Mucosa of rectum (tissue), 2 donors: ENCODE measurements at regions not wholly inside any gene's neighbourhood (a gene's known extent, or its start where the extent isn't known, plus 50 kb on each side); places are given as distances from the start of the nearest gene placed in this dataset.

Experiments used
- H3K27ac ChIP-seq, 2 donors: one replicate each; pipeline ENCODE4 v1.7.0; 2013; ENCODE audit warnings: inconsistent platforms in 2 of 2, low read depth in 2 of 2, low read length in 2 of 2
- H3K27me3 ChIP-seq, 2 donors: one replicate each; pipeline ENCODE4 v1.7.0; 2013; ENCODE audit warnings: low read length in 2 of 2; ENCODE audit not compliant: control insufficient read depth in 2 of 2, insufficient read depth in 2 of 2
- H3K36me3 ChIP-seq, 2 donors: one replicate each; pipeline ENCODE4 v1.7.0; 2013; ENCODE audit warnings: low read length in 2 of 2; ENCODE audit not compliant: control insufficient read depth in 2 of 2, insufficient read depth in 2 of 2
- H3K4me1 ChIP-seq, 2 donors: one replicate each; pipeline ENCODE4 v1.7.0; 2013; ENCODE audit warnings: low read length in 2 of 2, mild to moderate bottlenecking in 1 of 2; ENCODE audit not compliant: control insufficient read depth in 2 of 2, insufficient read depth in 2 of 2
- H3K4me3 ChIP-seq, 2 donors: one replicate each; pipeline ENCODE4 v1.7.0; 2013; ENCODE audit warnings: low read length in 2 of 2
- H3K9ac ChIP-seq, 2 donors: one replicate each; pipeline ENCODE4 v1.7.0; 2013; ENCODE audit warnings: low read length in 2 of 2, low read depth in 1 of 2, mild to moderate bottlenecking in 1 of 2
- H3K9me3 ChIP-seq, 2 donors: one replicate each; pipeline ENCODE4 v1.7.0; 2013; ENCODE audit warnings: low read length in 2 of 2; ENCODE audit not compliant: control insufficient read depth in 2 of 2
- donor health status: healthy.
- donor health status: Normal muscosa, but diverticular disease.

- no peaks in the 10 kb centered on the region for H3K36me3 ChIP-seq
- H3K9ac ChIP-seq = no peak overlapping the region
- no peaks in the 10 kb centered on the region for H3K9me3 ChIP-seq
- H3K27me3 ChIP-seq = no peaks in the 10 kb centered on the region
- no peaks in the 10 kb centered on the region for H3K4me1 ChIP-seq
- H3K4me3 ChIP-seq = no peak overlapping the region
- no peak overlapping the region for H3K27ac ChIP-seq
Observed at GRCh38 chr19:27936139-27936538, 1276.8 kb downstream of the UQCRFS1 start.

GRCh38 chr19:27935669-27936068 lies 1277.3 kb downstream of the UQCRFS1 start:
- H3K4me1 ChIP-seq = no peaks in the 10 kb centered on the region
- H3K36me3 ChIP-seq = no peaks in the 10 kb centered on the region
- no peak overlapping the region for H3K4me3 ChIP-seq
- no peak overlapping the region for H3K9ac ChIP-seq
- H3K9me3 ChIP-seq = no peaks in the 10 kb centered on the region
- H3K27ac ChIP-seq = no peak overlapping the region
- no peaks in the 10 kb centered on the region for H3K27me3 ChIP-seq

- Histone ChIP-seq H3K27ac (no peak overlapping the region), H3K27me3 (no peaks in the 10 kb centered on the region), H3K36me3 (no peaks in the 10 kb centered on the region), H3K4me3 (no peak overlapping the region), H3K4me1 (no peaks in the 10 kb centered on the region), H3K9me3 (peaks cover 0 to 3% of the 10 kb centered on the region in 2 donors), H3K9ac (no peak overlapping the region)
Observed at GRCh38 chr19:27929399-27929798, 1283.6 kb downstream of the UQCRFS1 start.

GRCh38 chr19:27925202-27925601 lies 1287.7 kb downstream of the UQCRFS1 start:
- Histone ChIP-seq H3K9ac (no peak overlapping the region), H3K27me3 (no peaks in the 10 kb centered on the region), H3K36me3 (no peaks in the 10 kb centered on the region), H3K4me3 (no peak overlapping the region), H3K4me1 (no peaks in the 10 kb centered on the region), H3K27ac (no peak overlapping the region), H3K9me3 (peaks cover 0 to 3% of the 10 kb centered on the region in 2 donors)

GRCh38 chr19:27922970-27923369 lies 1290.0 kb downstream of the UQCRFS1 start:
- H3K9ac ChIP-seq = no peak overlapping the region
- H3K27ac ChIP-seq = no peak overlapping the region
- no peaks in the 10 kb centered on the region for H3K27me3 ChIP-seq
- no peak overlapping the region for H3K4me3 ChIP-seq
- H3K4me1 ChIP-seq = no peaks in the 10 kb centered on the region
- peaks cover 0 to 3% of the 10 kb centered on the region in 2 donors for H3K9me3 ChIP-seq
- no peaks in the 10 kb centered on the region for H3K36me3 ChIP-seq

- Histone ChIP-seq H3K27ac (no peak overlapping the region), H3K9me3 (no peaks in the 10 kb centered on the region), H3K36me3 (no peaks in the 10 kb centered on the region), H3K4me1 (no peaks in the 10 kb centered on the region), H3K4me3 (no peak overlapping the region), H3K27me3 (no peaks in the 10 kb centered on the region), H3K9ac (no peak overlapping the region)
Observed at GRCh38 chr19:27920774-27921173, 1292.2 kb downstream of the UQCRFS1 start.

GRCh38 chr19:27918818-27919217 lies 1294.1 kb downstream of the UQCRFS1 start:
- Histone ChIP-seq H3K9me3 (no peaks in the 10 kb centered on the region), H3K4me1 (no peaks in the 10 kb centered on the region), H3K4me3 (no peak overlapping the region), H3K36me3 (no peaks in the 10 kb centered on the region), H3K27me3 (no peaks in the 10 kb centered on the region), H3K27ac (no peak overlapping the region), H3K9ac (no peak overlapping the region)

GRCh38 chr19:27911122-27911898 lies 1301.6 kb downstream of the UQCRFS1 start:
- Histone ChIP-seq H3K4me3 (no peak overlapping the region), H3K27me3 (no peaks in the 10 kb centered on the region), H3K27ac (no peak overlapping the region), H3K4me1 (no peaks in the 10 kb centered on the region), H3K36me3 (no peaks in the 10 kb centered on the region), H3K9me3 (no peaks in the 10 kb centered on the region), H3K9ac (no peak overlapping the region)

GRCh38 chr19:27909861-27910260 lies 1303.1 kb downstream of the UQCRFS1 start:
- H3K9ac ChIP-seq = no peak overlapping the region
- no peaks in the 10 kb centered on the region for H3K36me3 ChIP-seq
- H3K4me1 ChIP-seq = no peaks in the 10 kb centered on the region
- H3K27me3 ChIP-seq = no peaks in the 10 kb centered on the region
- H3K27ac ChIP-seq = no peak overlapping the region
- H3K9me3 ChIP-seq = no peaks in the 10 kb centered on the region
- no peak overlapping the region for H3K4me3 ChIP-seq

- Histone ChIP-seq H3K27ac (no peak overlapping the region), H3K4me1 (no peaks in the 10 kb centered on the region), H3K36me3 (no peaks in the 10 kb centered on the region), H3K4me3 (no peak overlapping the region), H3K27me3 (no peaks in the 10 kb centered on the region), H3K9me3 (no peaks in the 10 kb centered on the region), H3K9ac (no peak overlapping the region)
Observed at GRCh38 chr19:27909185-27909840, 1303.6 kb downstream of the UQCRFS1 start.
